ENCODE measurements at regions not wholly inside any gene's neighbourhood (a gene's known extent, or its start where the extent isn't known, plus 50 kb on each side); places are given as distances from the start of the nearest gene placed in this dataset.

DNA sequence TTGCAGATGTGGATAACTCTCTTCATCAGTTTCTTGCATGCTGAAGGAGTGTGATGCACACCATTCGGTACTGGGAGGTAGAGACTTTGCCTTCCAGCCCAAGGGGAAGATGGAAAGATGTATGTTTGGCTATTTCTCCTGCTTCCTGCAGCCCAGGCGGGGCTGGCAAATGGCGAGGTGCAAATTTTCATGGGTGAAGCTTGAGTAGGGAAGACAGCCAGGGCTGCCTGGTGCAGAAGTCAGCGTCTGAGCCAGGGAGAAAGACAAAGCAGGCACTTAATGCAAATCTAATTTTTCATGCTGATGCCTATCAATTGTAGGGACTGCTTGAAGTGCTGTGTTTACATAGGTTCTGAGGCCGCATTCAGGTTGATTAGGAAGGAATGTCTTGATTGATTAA is 384.7 kb upstream of the EEF2KMT start:
- H3K36me3 ChIP-seq, result no peaks in the 10 kb centered on the region
- TF ChIP-seq CTCF (IDR thresholded peaks at IDR 0.05), result no peak
- no peaks in the 10 kb centered on the region for H3K9me3 ChIP-seq
- H3K27me3 ChIP-seq, result no peaks in the 10 kb centered on the region
- no peak overlapping the region for H3K9ac ChIP-seq (ENCODE audit: low read depth in 2 of 2, low read length in 2 of 2)
- DNase-seq, result no peak
- no peak overlapping the region for H3K4me3 ChIP-seq
- no peak overlapping the region for H3K27ac ChIP-seq
- intact Hi-C loops (cut with DNase I), result no loop called here
- no peaks in the 10 kb centered on the region for H3K4me1 ChIP-seq

DNA sequence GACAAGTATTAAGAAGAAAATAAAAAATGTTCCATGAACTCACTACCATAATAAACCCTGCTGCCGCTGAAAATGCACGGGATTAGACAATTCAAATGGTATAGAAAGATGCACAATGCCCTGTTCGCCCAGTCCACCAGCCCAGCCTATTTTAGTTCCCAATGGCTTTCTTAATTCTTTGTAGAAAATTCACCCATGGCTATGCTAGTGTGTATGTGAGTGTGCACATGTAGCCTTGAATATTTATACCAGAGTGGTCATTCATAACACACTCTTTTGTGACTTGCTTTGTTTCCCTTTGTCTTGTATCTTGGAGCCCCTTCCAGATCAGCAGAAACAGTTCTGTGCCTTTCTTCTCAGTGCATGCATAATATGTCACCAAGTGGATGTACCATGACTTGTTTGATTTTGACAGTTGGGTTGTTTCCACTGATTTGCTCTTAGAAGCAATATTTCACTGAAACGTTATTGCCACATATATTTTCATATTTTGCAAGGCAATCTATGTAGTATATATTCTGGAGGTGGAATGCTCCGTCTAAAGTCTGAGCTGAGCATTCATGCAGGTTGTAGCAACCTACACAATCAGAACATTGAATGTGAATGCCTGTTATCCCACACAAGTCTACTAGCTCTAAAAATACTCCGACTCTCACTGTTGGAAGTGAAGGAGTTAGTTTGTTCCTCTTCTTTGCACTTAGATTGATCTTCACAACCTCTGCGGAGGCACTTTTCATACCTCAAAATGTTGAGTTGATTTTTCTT is 383.0 kb upstream of the EEF2KMT start:
- no peak overlapping the region for H3K4me3 ChIP-seq
- H3K27ac ChIP-seq, result no peak overlapping the region
- intact Hi-C loops (cut with DNase I), result no loop called here
- DNase-seq, result no peak
- no peaks in the 10 kb centered on the region for H3K9me3 ChIP-seq
- no peak for TF ChIP-seq CTCF (IDR thresholded peaks at IDR 0.05)
- H3K36me3 ChIP-seq, result no peaks in the 10 kb centered on the region
- H3K4me1 ChIP-seq, result no peaks in the 10 kb centered on the region
- no peak overlapping the region for H3K9ac ChIP-seq (ENCODE audit: low read depth in 2 of 2, low read length in 2 of 2)
- H3K27me3 ChIP-seq, result no peaks in the 10 kb centered on the region

GRCh38 chr16:5479926-5480325 is 382.3 kb upstream of the EEF2KMT start:
- H3K27me3 ChIP-seq, result no peaks in the 10 kb centered on the region
- TF ChIP-seq CTCF (IDR thresholded peaks at IDR 0.05), result no peak

GRCh38 chr16:5478036-5478435 is 380.4 kb upstream of the EEF2KMT start:
- no peak overlapping the region for H3K4me3 ChIP-seq
- no peaks in the 10 kb centered on the region for H3K9me3 ChIP-seq
- intact Hi-C loops (cut with DNase I), result no loop called here
- H3K9ac ChIP-seq (ENCODE audit: low read depth in 2 of 2, low read length in 2 of 2), result no peak overlapping the region
- no peak overlapping the region for H3K27ac ChIP-seq
- no peak for DNase-seq
- no peaks in the 10 kb centered on the region for H3K36me3 ChIP-seq
- H3K4me1 ChIP-seq, result no peaks in the 10 kb centered on the region
- H3K27me3 ChIP-seq, result no peaks in the 10 kb centered on the region
- no peak for TF ChIP-seq CTCF (IDR thresholded peaks at IDR 0.05)

More at GRCh38 chr16:5479926-5480325, 382.3 kb upstream of the EEF2KMT start:
- Histone ChIP-seq H3K4me3 (no peak overlapping the region), H3K9me3 (no peaks in the 10 kb centered on the region), H3K27ac (no peak overlapping the region), H3K9ac (ENCODE audit: low read depth in 2 of 2, low read length in 2 of 2) (no peak overlapping the region), H3K36me3 (no peaks in the 10 kb centered on the region), H3K4me1 (no peaks in the 10 kb centered on the region)
- DNase-seq, result no peak
- intact Hi-C loops (cut with DNase I), result no loop called here

- H3K4me1 ChIP-seq, result no peaks in the 10 kb centered on the region
- no peak for DNase-seq
- intact Hi-C loops (cut with DNase I), result no loop called here
- no peaks in the 10 kb centered on the region for H3K27me3 ChIP-seq
- H3K4me3 ChIP-seq, result no peak overlapping the region
- H3K27ac ChIP-seq, result no peak overlapping the region
- TF ChIP-seq CTCF (IDR thresholded peaks at IDR 0.05), result no peak
- no peaks in the 10 kb centered on the region for H3K9me3 ChIP-seq
- H3K36me3 ChIP-seq, result no peaks in the 10 kb centered on the region
- H3K9ac ChIP-seq (ENCODE audit: low read depth in 2 of 2, low read length in 2 of 2), result no peak overlapping the region
These were observed 379.7 kb upstream of the EEF2KMT start for GRCh38 chr16:5477251-5477650.

Measured in colonic mucosa (tissue), 4 donors.